Calu3 (cell line): ENCODE measurements at regions not wholly inside any gene's neighbourhood (a gene's known extent, or its start where the extent isn't known, plus 50 kb on each side); places are given as distances from the start of the nearest gene placed in this dataset.

Source experiments
- BruUV-seq: library from RNA; stranded (reverse); fragments of 400-500 nt; replicated peaks from 2 replicates; lab custom pipeline; 2021; lab: Mats Ljungman, UMichigan
- CTCF ChIA-PET: fragments of 300-600 bp; sonication (Branson Sonifier 250); formaldehyde crosslinking; loops from one replicate; lab custom pipeline; 2022; ENCODE audit warnings: antibody characterized with exemption; lab: Charles Lee
- DNase-seq: peaks from one replicate; pipeline ENCODE4 v3.0.0; 2022
- H3K27ac Mint-ChIP-seq: one replicate; pipeline ENCODE4 v1.8.0; 2022; ENCODE audit warnings: mixed read lengths; ENCODE audit not compliant: unreplicated experiment
- H3K27me3 Mint-ChIP-seq: one replicate; pipeline ENCODE4 v1.8.0; 2022; ENCODE audit warnings: mixed read lengths; ENCODE audit not compliant: unreplicated experiment
- H3K36me3 Mint-ChIP-seq: one replicate; pipeline ENCODE4 v1.8.0; 2022; ENCODE audit warnings: mild to moderate bottlenecking, moderate library complexity, mixed read lengths; ENCODE audit not compliant: insufficient read depth, unreplicated experiment
- H3K4me1 Mint-ChIP-seq: one replicate; pipeline ENCODE4 v1.8.0; 2022; ENCODE audit warnings: mild to moderate bottlenecking, low read depth, mixed read lengths; ENCODE audit not compliant: unreplicated experiment
- H3K4me3 Mint-ChIP-seq: one replicate; pipeline ENCODE4 v1.8.0; 2022; ENCODE audit warnings: mild to moderate bottlenecking, low read depth, moderate library complexity, mixed read lengths; ENCODE audit not compliant: unreplicated experiment
- H3K9me3 Mint-ChIP-seq: one replicate; pipeline ENCODE4 v1.8.0; 2022; ENCODE audit warnings: low read depth, mixed read lengths; ENCODE audit not compliant: unreplicated experiment
- CTCF ChIP-seq: fragments of 200-600 bp; IDR thresholded peaks from one replicate; pipeline ENCODE4 v1.8.0; 2022; ENCODE audit warnings: antibody characterized with exemption; ENCODE audit not compliant: unreplicated experiment
- intact Hi-C: fragments of 100-400 bp; cut with micrococcal nuclease; formaldehyde crosslinking; loops from one replicate; pipeline ENCODE4 v1.10.0; 2022; ENCODE audit not compliant: unreplicated experiment

- Mint-ChIP-seq H3K4me1 (peaks cover 13% of the 10 kb centered on the region), H3K4me3 (no peak overlapping the region), H3K9me3 (no peaks in the 10 kb centered on the region), H3K36me3 (no peaks in the 10 kb centered on the region), H3K27me3 (peaks cover 9% of the 10 kb centered on the region), H3K27ac (no peak overlapping the region)
- no peak for TF ChIP-seq CTCF
- CTCF ChIA-PET = interaction anchor here (0.7 kb wide), 1 partner anchor 174 kb away, joined by 3 read pairs; no protein-coding TSS in a partner anchor
- intact Hi-C loops = no loop called here
- DNase-seq = no peak
- no TSS peak for BruUV-seq
Measured at GRCh38 chr3:63764511-63764910, 54.6 kb upstream of the C3orf49 start.

- CTCF ChIA-PET = no interaction called here
- intact Hi-C loops = no loop called here
- no peaks in the 10 kb centered on the region for H3K36me3 Mint-ChIP-seq
- peaks cover 13% of the 10 kb centered on the region for H3K4me1 Mint-ChIP-seq
- no peaks in the 10 kb centered on the region for H3K9me3 Mint-ChIP-seq
- BruUV-seq = no TSS peak
- H3K27me3 Mint-ChIP-seq = peaks cover 9% of the 10 kb centered on the region
- no peak overlapping the region for H3K27ac Mint-ChIP-seq
- TF ChIP-seq CTCF = no peak
- H3K4me3 Mint-ChIP-seq = no peak overlapping the region
- no peak for DNase-seq
Measured at GRCh38 chr3:63766261-63766660, 52.8 kb upstream of the C3orf49 start.

- Mint-ChIP-seq H3K27ac (no peak overlapping the region), H3K4me3 (no peak overlapping the region)
Measured at GRCh38 chr3:63768386-63768785, 50.7 kb upstream of the C3orf49 start.

GRCh38 chr3:63768888-63769287 is 50.2 kb upstream of the C3orf49 start:
- Mint-ChIP-seq H3K36me3 (no peaks in the 10 kb centered on the region), H3K4me3 (no peak overlapping the region), H3K27ac (no peak overlapping the region), H3K9me3 (no peaks in the 10 kb centered on the region), H3K4me1 (no peaks in the 10 kb centered on the region), H3K27me3 (peaks cover 2% of the 10 kb centered on the region)
- no peak for TF ChIP-seq CTCF
- DNase-seq = no peak
- intact Hi-C loops = no loop called here
- CTCF ChIA-PET = no interaction called here
- BruUV-seq = no TSS peak

More at GRCh38 chr3:63768386-63768785, 50.7 kb upstream of the C3orf49 start:
- Mint-ChIP-seq H3K9me3 (no peaks in the 10 kb centered on the region), H3K27me3 (peaks cover 7% of the 10 kb centered on the region), H3K4me1 (peaks cover 5% of the 10 kb centered on the region), H3K36me3 (no peaks in the 10 kb centered on the region)
- no peak for TF ChIP-seq CTCF
- CTCF ChIA-PET = no interaction called here
- intact Hi-C loops = no loop called here
- BruUV-seq = no TSS peak
- DNase-seq = no peak
